ENCODE measurements at regions not wholly inside any gene's neighbourhood (a gene's known extent, or its start where the extent isn't known, plus 50 kb on each side); places are given as distances from the start of the nearest gene placed in this dataset.
"Not testable (repeated sequence)": the region's sequence is repeated elsewhere in the genome, so short reads cannot be mapped to it uniquely, and the experiment has no call there.

- TF ChIP-seq, protein P1, sequence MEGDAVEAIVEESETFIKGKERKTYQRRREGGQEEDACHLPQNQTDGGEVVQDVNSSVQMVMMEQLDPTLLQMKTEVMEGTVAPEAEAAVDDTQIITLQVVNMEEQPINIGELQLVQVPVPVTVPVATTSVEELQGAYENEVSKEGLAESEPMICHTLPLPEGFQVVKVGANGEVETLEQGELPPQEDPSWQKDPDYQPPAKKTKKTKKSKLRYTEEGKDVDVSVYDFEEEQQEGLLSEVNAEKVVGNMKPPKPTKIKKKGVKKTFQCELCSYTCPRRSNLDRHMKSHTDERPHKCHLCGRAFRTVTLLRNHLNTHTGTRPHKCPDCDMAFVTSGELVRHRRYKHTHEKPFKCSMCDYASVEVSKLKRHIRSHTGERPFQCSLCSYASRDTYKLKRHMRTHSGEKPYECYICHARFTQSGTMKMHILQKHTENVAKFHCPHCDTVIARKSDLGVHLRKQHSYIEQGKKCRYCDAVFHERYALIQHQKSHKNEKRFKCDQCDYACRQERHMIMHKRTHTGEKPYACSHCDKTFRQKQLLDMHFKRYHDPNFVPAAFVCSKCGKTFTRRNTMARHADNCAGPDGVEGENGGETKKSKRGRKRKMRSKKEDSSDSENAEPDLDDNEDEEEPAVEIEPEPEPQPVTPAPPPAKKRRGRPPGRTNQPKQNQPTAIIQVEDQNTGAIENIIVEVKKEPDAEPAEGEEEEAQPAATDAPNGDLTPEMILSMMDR (IDR thresholded peaks at IDR 0.05), result not testable (repeated sequence)
- TF ChIP-seq EP300 (IDR thresholded peaks at IDR 0.05; ENCODE audit: low read depth), result not testable (repeated sequence)
Measured at GRCh38 chr3:75241226-75241962, 422.7 kb upstream of the FRG2C start.
